ENCODE measurements at regions not wholly inside any gene's neighbourhood (a gene's known extent, or its start where the extent isn't known, plus 50 kb on each side); places are given as distances from the start of the nearest gene placed in this dataset.

- TF ChIP-seq POLR2A (IDR thresholded peaks at IDR 0.05) (no peak), CTCF (IDR thresholded peaks at IDR 0.05 in 8 of 11, conservative IDR thresholded peaks at IDR 0.05 in 3 of 11) (no peak), POLR2AphosphoS5 (IDR thresholded peaks at IDR 0.05) (no peak)
Observed at GRCh38 chr9:113790093-113790492, 86.0 kb upstream of the ZNF618 start.

Measured in spleen (tissue), 7 donors.